Uterus (tissue), 3 donors: ENCODE measurements at regions not wholly inside any gene's neighbourhood (a gene's known extent, or its start where the extent isn't known, plus 50 kb on each side); places are given as distances from the start of the nearest gene placed in this dataset.

Source experiments
- DNase-seq, 2 donors: peaks; one replicate each; pipeline ENCODE4 v3.0.0-alpha.2; 2019 to 2020
- H3K27ac ChIP-seq, 2 donors: fragments of 200-600 bp; sonication (generic); 1 replicate in 1 of 2; 2 replicates in 1 of 2; pipeline ENCODE4 v1.5.1; 2016 to 2018
- H3K27me3 ChIP-seq, 2 donors: fragments of 200-600 bp; sonication (generic); one replicate each; pipeline ENCODE4 v1.5.1; 2018 to 2019; ENCODE audit warnings: control low read depth in 1 of 2
- H3K36me3 ChIP-seq, 2 donors: fragments of 200-600 bp; sonication (generic); one replicate each; pipeline ENCODE4 v1.5.1; 2019; ENCODE audit warnings: control low read depth in 1 of 2
- H3K4me1 ChIP-seq, 2 donors: fragments of 200-600 bp; sonication (generic); one replicate each; pipeline ENCODE4 v1.5.1; 2018 to 2019; ENCODE audit warnings: control low read depth in 1 of 2
- H3K4me3 ChIP-seq, 2 donors: fragments of 200-600 bp; sonication (generic); 1 replicate in 1 of 2; 2 replicates in 1 of 2; pipeline ENCODE4 v1.5.1; 2018 to 2019; ENCODE audit warnings: mild to moderate bottlenecking in 1 of 2
- H3K9me3 ChIP-seq, 2 donors: fragments of 200-600 bp; sonication (generic); one replicate each; pipeline ENCODE4 v1.5.1; 2019; ENCODE audit warnings: control low read depth in 1 of 2
- CTCF ChIP-seq, 4 experiments: fragments of 200-600 bp in 2 of 4; fragments of 450-650 bp in 2 of 4; sonication (generic) in 2 of 4; IDR thresholded peaks; one replicate each; pipeline ENCODE4 v1.5.1; 2016 to 2019; ENCODE audit warnings: antibody characterized with exemption in 4 of 4, mild to moderate bottlenecking in 2 of 4, moderate library complexity in 1 of 4
- POLR2A ChIP-seq, 2 donors: fragments of 450-650 bp; IDR thresholded peaks; one replicate each; pipeline ENCODE4 v1.6.1; 2016; ENCODE audit warnings: antibody characterized with exemption in 2 of 2, mild to moderate bottlenecking in 1 of 2, moderate library complexity in 1 of 2
- intact Hi-C: fragments of 100-400 bp; cut with DNase I; formaldehyde crosslinking; loops from one replicate; pipeline ENCODE4 v1.15.1; 2023; ENCODE audit warnings: low total_unique reads
- donor health status: DM: yes; HTN: yes; CAD: no.

DNA sequence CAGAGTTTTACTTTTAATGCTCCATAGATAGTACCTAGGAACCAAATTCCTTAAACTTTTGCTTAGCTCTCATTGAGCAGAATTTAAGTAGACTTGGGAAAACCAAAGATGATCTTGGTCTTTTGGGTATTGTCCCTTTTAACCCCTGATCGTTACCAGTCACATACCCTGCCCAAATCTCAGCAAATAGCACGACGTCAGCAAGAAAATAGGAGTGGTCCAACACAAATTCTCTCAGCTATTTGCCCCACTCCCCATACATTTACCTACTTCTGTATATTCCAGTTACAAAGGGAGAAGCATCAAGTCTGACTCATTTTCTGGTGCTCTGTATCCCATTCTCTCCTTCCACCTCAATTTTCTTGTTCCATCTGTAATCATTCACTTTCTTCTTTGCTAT is 387.3 kb downstream of the CCDC85A start:
- Histone ChIP-seq H3K4me1 (no peaks in the 10 kb centered on the region), H3K27ac (no peak overlapping the region), H3K9me3 (no peaks in the 10 kb centered on the region), H3K4me3 (no peak overlapping the region), H3K27me3 (no peaks in the 10 kb centered on the region), H3K36me3 (no peaks in the 10 kb centered on the region)
- no peak for DNase-seq
- intact Hi-C loops = no loop called here
- no peak for TF ChIP-seq POLR2A (IDR thresholded peaks at IDR 0.05)
- TF ChIP-seq CTCF (IDR thresholded peaks at IDR 0.05) = no peak

GRCh38 chr2:56576001-56576400 is 392.2 kb downstream of the CCDC85A start:
- intact Hi-C loops = no loop called here
- H3K27me3 ChIP-seq = no peaks in the 10 kb centered on the region
- no peak for TF ChIP-seq POLR2A (IDR thresholded peaks at IDR 0.05)
- no peak for TF ChIP-seq CTCF (IDR thresholded peaks at IDR 0.05)
- no peaks in the 10 kb centered on the region for H3K4me1 ChIP-seq
- no peaks in the 10 kb centered on the region for H3K36me3 ChIP-seq
- DNase-seq = no peak
- no peak overlapping the region for H3K4me3 ChIP-seq
- H3K9me3 ChIP-seq = no peaks in the 10 kb centered on the region
- H3K27ac ChIP-seq = no peak overlapping the region

GRCh38 chr2:56580242-56580641 is 396.5 kb downstream of the CCDC85A start:
- H3K27me3 ChIP-seq = no peaks in the 10 kb centered on the region
- TF ChIP-seq POLR2A (IDR thresholded peaks at IDR 0.05) = no peak
- no peak for TF ChIP-seq CTCF (IDR thresholded peaks at IDR 0.05)
- no peaks in the 10 kb centered on the region for H3K36me3 ChIP-seq
- no peak overlapping the region for H3K27ac ChIP-seq
- no peak overlapping the region for H3K4me3 ChIP-seq
- intact Hi-C loops = no loop called here
- no peaks in the 10 kb centered on the region for H3K4me1 ChIP-seq
- H3K9me3 ChIP-seq = no peaks in the 10 kb centered on the region
- DNase-seq = no peak

- H3K27me3 ChIP-seq = no peaks in the 10 kb centered on the region
- intact Hi-C loops = no loop called here
- H3K4me3 ChIP-seq = no peak overlapping the region
- H3K27ac ChIP-seq = no peak overlapping the region
- H3K9me3 ChIP-seq = no peaks in the 10 kb centered on the region
- DNase-seq = no peak
- H3K4me1 ChIP-seq = no peaks in the 10 kb centered on the region
- no peak for TF ChIP-seq POLR2A (IDR thresholded peaks at IDR 0.05)
- TF ChIP-seq CTCF (IDR thresholded peaks at IDR 0.05) = no peak
- H3K36me3 ChIP-seq = no peaks in the 10 kb centered on the region
These were observed 398.8 kb downstream of the CCDC85A start for GRCh38 chr2:56582570-56582969.

DNA sequence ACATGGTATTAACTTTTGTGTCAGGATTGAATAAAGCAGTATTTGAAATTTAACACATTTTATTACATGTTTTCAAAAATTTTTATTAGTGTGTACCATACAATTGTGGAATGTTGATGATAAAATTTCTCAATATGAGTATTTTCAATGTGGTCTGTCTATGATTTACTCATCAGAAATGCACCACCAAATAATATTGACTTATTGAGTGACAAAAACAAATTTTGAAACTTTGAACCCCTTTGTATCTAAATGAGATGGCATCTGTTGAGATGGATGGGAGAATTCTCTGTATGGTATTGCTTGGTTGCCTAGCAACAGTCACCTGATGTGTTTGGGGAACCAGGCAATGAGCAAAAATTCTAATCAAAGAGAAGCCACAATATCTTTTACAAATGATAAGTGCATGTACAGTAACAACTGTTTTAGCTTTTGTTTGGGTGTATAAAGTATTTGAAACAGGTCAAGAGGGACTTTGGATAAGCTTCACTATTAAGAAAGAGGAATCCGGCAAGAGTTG is 400.1 kb downstream of the CCDC85A start:
- TF ChIP-seq POLR2A (IDR thresholded peaks at IDR 0.05) (no peak), CTCF (IDR thresholded peaks at IDR 0.05) (no peak)
- Histone ChIP-seq H3K27me3 (no peaks in the 10 kb centered on the region), H3K36me3 (no peaks in the 10 kb centered on the region), H3K9me3 (no peaks in the 10 kb centered on the region), H3K27ac (no peak overlapping the region), H3K4me1 (no peaks in the 10 kb centered on the region), H3K4me3 (no peak overlapping the region)
- DNase-seq = no peak
- intact Hi-C loops = no loop called here
